HG03159 (cell line): ENCODE measurements at regions not wholly inside any gene's neighbourhood (a gene's known extent, or its start where the extent isn't known, plus 50 kb on each side); places are given as distances from the start of the nearest gene placed in this dataset.
A peak's percentile ranks its signal among the peaks of the same experiment; 100 is the strongest.

Experiments used
- ATAC-seq: cut with Tn5 transposase; IDR thresholded peaks from one replicate; pipeline ENCODE4 v1.9.1; 2021; ENCODE audit warnings: mild to moderate bottlenecking, moderate library complexity; ENCODE audit not compliant: unreplicated experiment

DNA sequence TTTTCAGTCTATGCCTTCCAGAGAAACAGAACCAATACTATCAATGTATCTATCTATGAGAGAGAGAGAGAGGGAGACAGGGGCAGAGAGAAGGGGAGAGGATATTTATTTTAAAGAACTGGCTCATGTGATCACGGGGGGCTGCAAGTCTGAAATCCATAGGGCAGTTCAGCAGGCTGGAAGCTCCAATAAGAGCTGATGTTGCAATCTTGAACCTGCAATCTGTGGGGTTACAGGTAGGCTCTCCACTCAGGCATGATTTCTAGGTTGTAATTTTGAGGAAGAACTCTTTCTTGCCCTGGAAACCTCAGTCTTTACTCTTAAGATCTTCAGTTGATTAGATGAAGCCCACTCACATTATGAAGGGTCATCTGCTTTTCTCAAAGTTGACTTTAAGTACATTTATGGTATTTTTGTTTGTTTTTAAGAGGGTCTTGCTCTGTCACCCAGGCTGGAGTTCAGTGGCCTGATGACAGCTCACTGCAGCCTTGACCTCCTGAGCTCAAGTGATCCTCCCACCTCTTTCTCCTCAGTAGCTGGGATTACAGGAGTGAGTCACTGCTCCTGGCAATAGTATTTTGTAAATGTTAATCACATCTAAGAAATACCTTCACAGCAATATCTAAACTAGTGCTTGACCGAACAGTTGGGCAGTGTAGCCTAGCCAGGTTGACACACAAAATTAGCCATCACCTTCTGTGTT lies 376.4 kb downstream of the FGF9 start:
- no peak for ATAC-seq

DNA sequence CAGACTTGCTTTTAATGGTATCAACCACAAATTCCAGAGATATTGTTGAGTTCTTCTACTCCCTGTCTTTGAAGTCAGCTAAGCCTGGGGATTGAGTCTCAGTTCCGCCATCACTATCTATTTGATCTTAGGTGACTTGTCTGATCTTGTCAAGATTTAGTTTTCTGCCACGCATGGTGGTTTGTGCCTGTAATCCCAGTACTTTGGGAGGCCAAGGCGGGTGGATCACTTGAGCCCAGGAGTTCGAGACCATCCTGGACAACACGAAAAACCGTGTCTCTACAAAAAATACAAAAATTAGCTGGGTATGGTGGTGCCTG lies 376.9 kb downstream of the FGF9 start:
- ATAC-seq, result no peak

DNA sequence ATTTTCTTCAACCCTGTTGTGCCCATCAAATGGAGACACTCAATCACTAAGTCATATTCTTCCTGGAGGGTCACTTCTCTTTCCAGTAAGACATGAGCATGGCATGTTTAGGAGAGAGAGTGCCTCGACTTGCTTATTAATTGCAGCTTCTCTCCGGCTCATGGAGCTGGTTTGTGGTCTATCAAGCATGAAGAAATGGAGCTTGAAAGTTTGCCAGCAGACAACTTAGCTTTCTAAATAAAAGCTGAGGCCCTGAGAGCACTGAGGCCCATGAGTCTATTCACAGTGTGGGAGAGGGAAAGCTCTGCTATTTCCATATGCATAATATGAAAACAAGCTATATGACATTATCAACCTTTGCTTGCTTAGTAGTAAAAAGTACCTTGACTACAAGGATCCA lies 378.5 kb downstream of the FGF9 start:
- ATAC-seq, result no peak

DNA sequence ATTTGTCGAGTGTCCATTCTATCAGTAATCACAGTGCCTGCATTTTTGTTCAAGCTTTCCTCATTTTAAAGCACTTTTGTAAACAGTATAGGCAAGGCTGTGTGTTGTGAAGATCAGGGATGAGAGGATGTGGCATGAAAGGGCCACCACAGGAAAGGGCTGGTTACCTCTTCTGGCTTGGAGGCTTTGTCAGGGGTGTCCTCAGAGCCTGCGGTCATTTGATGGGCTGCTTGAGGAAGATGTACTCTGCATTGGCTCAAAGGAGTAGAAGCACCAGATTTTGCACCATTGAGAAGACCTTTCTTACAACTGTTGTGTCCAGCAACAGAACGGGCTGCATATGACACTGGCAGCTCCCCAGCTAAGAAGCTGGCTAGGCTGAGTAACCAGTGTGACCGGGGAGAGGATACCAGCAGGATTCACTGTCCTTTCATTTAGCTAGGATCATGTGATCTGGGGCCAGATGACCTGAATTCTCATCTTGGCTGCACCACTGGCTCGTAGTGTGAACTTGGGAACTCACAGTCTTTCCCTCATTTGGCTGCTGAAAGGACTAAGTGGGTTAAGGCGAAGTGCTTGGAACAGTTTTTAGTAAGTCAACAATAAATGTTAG lies 380.2 kb downstream of the FGF9 start:
- no peak for ATAC-seq

GRCh38 chr13:22053053-22053452 lies 382.2 kb downstream of the FGF9 start:
- ATAC-seq, result no peak

DNA sequence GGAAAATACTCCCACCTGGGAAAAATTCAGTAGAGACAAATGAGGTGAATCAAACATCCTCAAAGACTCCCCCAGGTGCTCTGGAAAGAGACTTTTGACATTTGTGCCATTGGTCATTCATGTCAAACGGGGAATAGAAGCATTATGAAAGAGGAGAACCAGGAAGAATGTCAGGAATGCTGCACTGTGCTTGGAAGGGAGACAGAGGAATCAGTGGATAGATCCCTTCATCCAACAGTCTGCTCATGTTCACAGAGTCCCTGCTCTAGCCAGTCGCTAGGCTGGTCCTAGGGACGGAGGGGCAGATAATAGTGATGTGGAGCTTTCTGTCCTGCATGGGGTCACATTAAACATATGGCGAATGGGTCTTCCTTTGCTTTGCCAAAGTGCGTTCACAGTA lies 384.4 kb downstream of the FGF9 start:
- ATAC-seq, result no peak

DNA sequence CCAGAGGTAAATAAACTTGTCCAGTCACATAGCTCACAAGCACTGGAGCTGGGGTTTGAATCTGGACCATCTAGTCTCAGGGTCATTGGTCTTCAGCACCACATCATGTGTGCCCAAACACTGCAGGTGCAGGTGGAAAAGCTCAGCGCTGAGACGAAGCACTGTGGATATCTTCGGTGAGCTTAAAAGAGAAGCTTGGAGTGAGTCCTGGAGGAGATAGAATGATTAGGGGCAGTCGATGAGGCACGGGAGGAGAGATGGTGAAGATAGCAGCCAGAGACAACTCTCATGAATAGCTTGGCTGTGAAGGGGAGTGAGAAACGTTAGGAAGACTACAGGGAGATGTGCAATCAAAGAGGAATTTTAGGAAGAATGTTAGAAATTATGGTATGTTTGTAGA lies 389.3 kb downstream of the FGF9 start:
- no peak for ATAC-seq

GRCh38 chr13:22061371-22061805 lies 390.5 kb downstream of the FGF9 start:
- peak; percentile 63 for ATAC-seq

DNA sequence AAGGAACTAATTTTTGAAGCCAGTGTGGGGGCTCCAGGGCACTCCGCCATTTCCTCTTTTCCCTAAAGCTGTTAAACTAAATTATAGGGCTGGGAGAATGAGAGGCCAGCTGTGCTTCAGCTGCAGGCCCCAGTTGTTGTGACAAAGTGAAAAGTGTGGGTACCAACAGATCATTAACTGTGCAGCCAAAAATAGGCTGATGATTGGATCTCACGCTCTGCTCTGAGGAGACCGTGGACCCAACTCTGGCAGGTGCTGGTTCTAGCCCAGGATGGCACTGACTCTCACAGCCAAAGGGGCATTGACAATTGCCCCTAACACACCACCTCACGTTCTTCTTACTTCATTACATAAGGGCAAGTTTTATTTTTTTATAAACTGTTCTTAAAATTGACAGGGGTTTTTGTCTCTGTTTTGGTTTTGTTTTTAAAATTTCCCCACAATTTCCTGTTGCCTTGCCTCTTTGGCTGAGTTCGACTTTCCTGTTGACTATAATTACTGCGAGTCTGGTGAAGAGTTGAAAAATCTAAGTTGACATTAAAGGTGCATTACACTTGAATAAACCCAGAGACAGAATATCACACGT lies 391.0 kb downstream of the FGF9 start:
- peak; percentile 69 for ATAC-seq

- ATAC-seq, result no peak
Measured at GRCh38 chr13:22062478-22063205, 391.8 kb downstream of the FGF9 start.

DNA sequence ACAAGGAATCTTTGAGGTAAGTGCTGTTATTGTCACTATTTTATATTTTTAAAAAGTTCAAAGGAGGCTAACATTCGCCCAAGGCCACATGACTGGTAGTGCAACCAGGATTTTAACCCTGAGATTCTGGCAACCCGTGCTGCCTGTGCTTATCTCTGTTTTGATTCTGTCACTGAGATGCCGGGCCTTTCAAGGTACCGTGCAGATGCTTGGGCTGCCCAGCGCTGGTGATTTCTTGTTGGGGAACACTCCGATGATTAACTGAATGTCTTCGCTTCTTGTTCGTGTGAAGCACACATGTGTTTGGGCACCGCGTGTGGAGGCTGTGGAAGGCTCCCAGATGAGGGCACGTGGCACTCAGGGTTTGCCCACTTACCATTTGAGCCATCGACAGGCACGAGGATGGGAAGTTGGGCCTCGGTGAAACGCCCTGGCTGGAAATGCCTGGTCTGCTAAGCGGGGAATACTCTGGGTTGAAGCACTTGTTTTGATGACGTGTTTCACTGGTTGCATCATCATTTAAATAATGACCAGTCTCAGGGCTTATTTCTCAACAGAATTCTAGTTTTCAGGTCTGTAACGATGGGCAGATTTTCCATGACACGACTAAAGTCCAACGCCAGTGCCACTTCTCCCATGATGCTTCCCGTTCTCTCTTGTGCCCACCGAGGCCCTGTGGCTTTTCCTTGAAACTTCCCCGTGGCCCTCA lies 392.7 kb downstream of the FGF9 start:
- no peak for ATAC-seq

DNA sequence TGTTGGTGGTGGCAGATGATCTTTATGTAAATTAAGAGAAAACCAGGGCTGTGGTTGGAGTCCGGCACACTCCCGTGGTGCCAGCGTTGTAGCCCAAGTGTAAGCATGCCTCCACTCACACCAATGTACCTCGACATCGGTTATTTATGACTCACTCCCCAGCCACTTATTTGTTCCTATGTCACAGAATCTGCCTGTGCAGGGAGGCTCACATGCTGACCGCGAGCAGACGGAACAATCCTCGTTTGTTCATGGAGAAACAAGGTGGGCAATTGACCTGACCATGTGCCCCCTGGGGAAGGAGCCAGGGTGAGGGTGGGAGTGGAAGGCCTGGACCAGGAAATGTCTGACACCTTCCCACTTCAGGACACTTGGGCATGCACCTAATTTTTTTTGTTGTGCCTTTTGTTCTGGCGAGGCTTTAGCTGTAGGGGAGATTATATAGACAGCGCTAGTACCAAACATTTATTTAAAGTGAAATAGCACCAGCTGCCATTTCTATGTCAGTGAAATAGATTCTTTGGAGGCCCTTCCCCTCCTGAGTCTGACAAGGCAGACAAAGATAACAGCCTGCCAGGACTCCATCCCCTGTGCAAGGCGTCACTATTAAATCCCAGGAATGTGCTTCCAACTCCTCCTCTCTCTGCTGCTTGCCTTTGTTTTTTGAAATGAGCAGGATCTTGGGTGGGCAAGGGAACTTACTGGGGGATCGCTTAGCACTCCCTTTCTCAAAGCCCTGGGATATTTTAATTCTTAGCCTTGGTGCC lies 394.2 kb downstream of the FGF9 start:
- no peak for ATAC-seq

- ATAC-seq, result peak; percentile 79
Measured at GRCh38 chr13:22073718-22074117, 402.8 kb downstream of the FGF9 start.

DNA sequence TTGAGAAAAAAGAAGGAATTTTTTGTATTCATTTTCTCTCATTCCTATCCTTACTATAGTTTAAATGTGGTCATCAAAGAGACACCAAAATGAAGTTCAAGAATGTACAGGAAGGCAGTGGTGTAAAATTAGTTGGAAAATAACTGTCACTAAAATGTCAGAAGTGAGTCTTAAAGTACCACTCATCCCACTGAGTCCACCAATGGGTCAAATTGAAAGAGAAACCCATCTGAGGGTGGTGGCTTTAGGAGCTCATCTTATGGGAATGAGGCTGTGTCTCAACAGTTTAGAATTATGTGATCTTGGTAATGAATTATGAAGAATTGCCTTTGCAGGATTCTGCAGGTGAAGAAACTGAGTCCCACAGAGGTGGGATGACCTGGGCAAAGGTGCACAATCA lies 403.5 kb downstream of the FGF9 start:
- no peak for ATAC-seq

GRCh38 chr13:22076658-22077057 lies 405.8 kb downstream of the FGF9 start:
- ATAC-seq, result no peak

DNA sequence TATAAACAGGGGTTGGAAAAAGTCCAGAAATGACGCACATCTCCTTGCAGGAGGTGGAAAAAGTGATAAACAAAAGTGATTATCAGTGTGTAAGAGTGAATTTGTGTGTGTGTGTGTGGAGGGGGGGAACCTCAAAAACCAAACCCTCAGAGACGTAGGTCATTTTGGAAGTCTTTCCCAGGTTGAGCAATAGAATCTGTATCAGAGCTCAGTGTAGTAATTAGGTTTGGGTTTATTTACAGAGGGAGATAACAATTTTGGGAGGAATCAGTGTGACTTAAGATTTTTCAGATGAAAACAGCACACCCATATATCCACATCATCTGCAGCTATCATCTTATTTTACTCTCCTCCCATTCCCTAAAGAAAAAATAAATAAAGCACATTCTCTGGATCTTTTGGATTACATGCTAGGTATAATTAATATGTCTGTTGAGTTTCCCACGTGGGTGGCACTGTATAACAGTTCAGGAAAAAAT lies 406.4 kb downstream of the FGF9 start:
- ATAC-seq, result no peak

DNA sequence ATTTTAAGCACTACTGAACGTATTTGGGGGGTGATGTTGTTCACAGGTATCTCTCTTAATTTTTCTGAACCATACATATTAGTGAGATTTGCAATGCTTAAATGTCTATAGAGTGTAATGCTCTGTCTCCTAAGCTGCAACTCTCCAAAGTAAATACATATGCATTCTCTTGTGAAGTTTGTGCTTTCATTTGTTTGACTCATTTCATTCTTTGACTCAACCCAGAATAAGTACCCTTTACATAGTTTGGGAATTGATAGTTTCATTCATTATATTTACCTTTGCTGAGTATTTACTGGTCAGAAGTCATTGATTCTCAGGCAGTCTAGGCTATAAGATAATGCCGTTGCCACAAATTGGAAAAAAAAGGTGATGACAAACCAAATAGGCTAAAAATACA lies 406.9 kb downstream of the FGF9 start:
- no peak for ATAC-seq

DNA sequence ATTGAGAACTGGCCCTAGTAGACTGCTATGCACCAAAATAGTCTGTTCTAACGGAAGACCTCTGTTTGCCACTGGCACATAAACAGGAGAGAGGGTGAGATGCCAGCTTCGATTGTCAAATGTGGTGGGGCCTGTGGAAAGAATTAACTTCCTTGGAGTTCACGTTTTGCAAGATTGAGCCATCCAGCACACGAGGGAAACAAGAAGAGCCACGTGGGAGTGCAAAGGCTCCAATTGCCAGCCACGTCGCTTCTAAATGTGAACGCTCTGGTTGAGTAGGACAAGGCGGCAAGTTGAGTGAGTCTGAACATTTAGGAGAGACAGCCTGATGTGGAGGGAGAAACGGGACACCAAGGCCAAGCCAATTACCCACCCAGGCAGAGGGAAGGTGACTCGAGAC lies 409.1 kb downstream of the FGF9 start:
- no peak for ATAC-seq

- no peak for ATAC-seq
Measured at GRCh38 chr13:22080832-22081231, 410.0 kb downstream of the FGF9 start.

- ATAC-seq, result no peak
Measured at GRCh38 chr13:22081430-22081829, 410.6 kb downstream of the FGF9 start.
